WERI-Rb-1 (cell line): ENCODE measurements at regions not wholly inside any gene's neighbourhood (a gene's known extent, or its start where the extent isn't known, plus 50 kb on each side); places are given as distances from the start of the nearest gene placed in this dataset.

Source experiments
- DNase-seq: peaks from one replicate; pipeline ENCODE4 v3.0.0-alpha.2; 2020
- H3K27ac ChIP-seq: fragments of 250-450 bp; sonication (Bioruptor Pico); 2 replicates; pipeline ENCODE4 v1.5.1; 2020; ENCODE audit warnings: mild to moderate bottlenecking, moderate library complexity
- H3K27me3 ChIP-seq: fragments of 250-450 bp; sonication (Bioruptor Pico); 2 replicates; pipeline ENCODE4 v1.5.1; 2021; ENCODE audit warnings: mild to moderate bottlenecking, low read depth, moderate library complexity; ENCODE audit not compliant: insufficient read depth, severe bottlenecking
- H3K36me3 ChIP-seq: fragments of 250-450 bp; sonication (Bioruptor Pico); 2 replicates; pipeline ENCODE4 v1.5.1; 2020; ENCODE audit warnings: mild to moderate bottlenecking, moderate library complexity
- H3K4me3 ChIP-seq: 2 replicates; pipeline ENCODE4 v1.5.1; 2011; ENCODE audit warnings: low read depth, mild to moderate bottlenecking, control low read depth, low read length
- H3K9me3 ChIP-seq: fragments of 250-450 bp; sonication (Bioruptor Pico); 2 replicates; pipeline ENCODE4 v1.5.1; 2021; ENCODE audit warnings: mild to moderate bottlenecking, moderate library complexity; ENCODE audit not compliant: severe bottlenecking
- CTCF ChIP-seq: IDR thresholded peaks from 2 replicates; pipeline ENCODE4 v1.5.1; 2011; ENCODE audit warnings: low read depth, mild to moderate bottlenecking, control low read depth, inconsistent platforms, low read length

GRCh38 chr7:88396948-88397322 lies 90.2 kb upstream of the STEAP4 start:
- no peak overlapping the region for H3K4me3 ChIP-seq

GRCh38 chr7:88396295-88396947 lies 89.7 kb upstream of the STEAP4 start:
- Histone ChIP-seq H3K4me3 (no peak overlapping the region), H3K9me3 (no peaks in the 10 kb centered on the region), H3K27me3 (no peaks in the 10 kb centered on the region), H3K36me3 (no peaks in the 10 kb centered on the region), H3K27ac (no peak overlapping the region)
- TF ChIP-seq CTCF = no peak
- no peak for DNase-seq

More at GRCh38 chr7:88396948-88397322, 90.2 kb upstream of the STEAP4 start:
- TF ChIP-seq CTCF = no peak
- Histone ChIP-seq H3K36me3 (no peaks in the 10 kb centered on the region), H3K27ac (no peak overlapping the region), H3K27me3 (no peaks in the 10 kb centered on the region), H3K9me3 (no peaks in the 10 kb centered on the region)
- DNase-seq = no peak

GRCh38 chr7:88395715-88396114 lies 89.0 kb upstream of the STEAP4 start:
- no peaks in the 10 kb centered on the region for H3K27me3 ChIP-seq
- H3K9me3 ChIP-seq = no peaks in the 10 kb centered on the region
- DNase-seq = no peak
- H3K36me3 ChIP-seq = no peaks in the 10 kb centered on the region
- TF ChIP-seq CTCF = no peak
- no peak overlapping the region for H3K4me3 ChIP-seq
- no peak overlapping the region for H3K27ac ChIP-seq

GRCh38 chr7:88391247-88391646 lies 84.6 kb upstream of the STEAP4 start:
- no peaks in the 10 kb centered on the region for H3K9me3 ChIP-seq
- no peak for DNase-seq
- no peaks in the 10 kb centered on the region for H3K27me3 ChIP-seq
- H3K27ac ChIP-seq = no peak overlapping the region
- no peak overlapping the region for H3K4me3 ChIP-seq
- no peaks in the 10 kb centered on the region for H3K36me3 ChIP-seq
- TF ChIP-seq CTCF = no peak

GRCh38 chr7:88387368-88387767 lies 80.7 kb upstream of the STEAP4 start:
- H3K36me3 ChIP-seq = no peaks in the 10 kb centered on the region
- no peaks in the 10 kb centered on the region for H3K9me3 ChIP-seq
- DNase-seq = no peak
- no peak for TF ChIP-seq CTCF
- no peak overlapping the region for H3K27ac ChIP-seq
- no peak overlapping the region for H3K4me3 ChIP-seq
- no peaks in the 10 kb centered on the region for H3K27me3 ChIP-seq

GRCh38 chr7:88386665-88387156 lies 80.0 kb upstream of the STEAP4 start:
- no peak overlapping the region for H3K27ac ChIP-seq
- no peak for TF ChIP-seq CTCF
- DNase-seq = no peak
- no peaks in the 10 kb centered on the region for H3K36me3 ChIP-seq
- H3K27me3 ChIP-seq = no peaks in the 10 kb centered on the region
- no peak overlapping the region for H3K4me3 ChIP-seq
- no peaks in the 10 kb centered on the region for H3K9me3 ChIP-seq
